ENCODE measurements at regions not wholly inside any gene's neighbourhood (a gene's known extent, or its start where the extent isn't known, plus 50 kb on each side); places are given as distances from the start of the nearest gene placed in this dataset.
"Not testable (repeated sequence)": the region's sequence is repeated elsewhere in the genome, so short reads cannot be mapped to it uniquely, and the experiment has no call there.

DNA sequence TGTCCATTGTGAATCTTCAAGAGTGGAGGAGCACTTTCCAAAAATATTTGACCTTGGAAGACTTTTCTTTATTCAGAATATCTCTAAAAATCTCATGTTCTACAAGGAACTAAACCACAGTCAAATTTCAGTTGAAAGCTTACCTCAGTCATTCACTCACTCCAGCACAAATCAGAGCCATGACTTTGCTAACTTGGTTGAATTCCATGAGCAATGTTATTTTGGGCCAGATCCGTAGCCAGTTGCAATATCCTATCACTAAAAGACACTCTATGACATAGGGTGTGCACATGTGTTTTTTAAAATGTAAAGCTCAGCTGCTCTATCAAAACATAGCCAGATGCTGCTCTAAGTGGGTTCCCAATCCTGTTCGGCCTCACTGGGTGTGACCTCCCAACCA is 156.1 kb upstream of the ANKRD55 start:
- Histone ChIP-seq H3K9ac (ENCODE audit: low read length) (no peak overlapping the region), H3K27me3 (ENCODE audit: control insufficient read depth, insufficient read depth, low read length) (no peaks in the 10 kb centered on the region), H3K4me3 (ENCODE audit: low read depth, low read length) (no peak overlapping the region), H3K9me3 (ENCODE audit: control insufficient read depth, insufficient read depth, low read depth, low read length) (peaks cover 11% of the 10 kb centered on the region; the same call in 1 of the 2 replicates), H3K27ac (ENCODE audit: low read depth, low read length) (no peak overlapping the region), H3K4me1 (ENCODE audit: control insufficient read depth, insufficient read depth, low read length) (no peaks in the 10 kb centered on the region), H3K36me3 (ENCODE audit: control insufficient read depth, insufficient read depth, low read length) (no peaks in the 10 kb centered on the region)

DNA sequence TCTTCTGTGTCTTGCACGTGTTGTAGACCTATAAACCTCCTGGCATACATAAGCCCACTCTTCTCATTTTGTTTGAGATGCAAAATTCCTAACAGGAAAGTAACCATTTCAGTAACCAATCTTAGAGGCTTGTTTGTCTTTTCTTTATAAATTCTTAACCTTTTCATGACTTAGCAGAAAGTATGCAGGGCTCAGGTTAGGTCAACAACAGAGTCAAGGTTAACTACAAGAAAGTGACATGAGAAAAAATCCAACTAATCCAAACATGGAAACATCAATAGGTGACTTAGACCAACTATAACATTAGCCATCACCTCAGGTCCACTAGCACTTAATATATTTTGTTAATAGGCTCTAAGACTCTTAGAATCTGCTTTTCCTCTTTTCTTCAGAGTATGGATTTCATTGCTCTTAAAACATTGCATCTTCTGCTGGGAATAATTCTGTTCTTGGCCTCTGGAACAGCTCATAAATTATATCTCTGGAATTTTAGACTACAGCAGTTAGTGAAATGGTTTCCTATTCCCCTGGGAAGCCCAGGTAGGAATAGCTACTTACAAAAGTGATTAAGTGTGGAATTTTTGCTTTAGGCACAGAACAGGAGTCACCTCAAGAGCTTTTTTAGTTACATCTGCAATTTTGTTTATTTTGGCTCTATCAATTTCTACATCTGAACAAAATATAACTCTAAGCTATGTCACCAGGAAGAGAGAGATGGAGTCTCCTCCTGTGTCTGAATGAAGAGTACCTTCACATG is 155.3 kb upstream of the ANKRD55 start:
- Histone ChIP-seq H3K9me3 (ENCODE audit: control insufficient read depth, insufficient read depth, low read depth, low read length) (0 out of 2 replicates have a peak, but pooled peaks cover 5% of the 10 kb centered on the region), H3K9ac (ENCODE audit: low read length) (no peak overlapping the region), H3K4me3 (ENCODE audit: low read depth, low read length) (no peak overlapping the region), H3K36me3 (ENCODE audit: control insufficient read depth, insufficient read depth, low read length) (no peaks in the 10 kb centered on the region), H3K27ac (ENCODE audit: low read depth, low read length) (no peak overlapping the region), H3K4me1 (ENCODE audit: control insufficient read depth, insufficient read depth, low read length) (no peaks in the 10 kb centered on the region), H3K27me3 (ENCODE audit: control insufficient read depth, insufficient read depth, low read length) (no peaks in the 10 kb centered on the region)

DNA sequence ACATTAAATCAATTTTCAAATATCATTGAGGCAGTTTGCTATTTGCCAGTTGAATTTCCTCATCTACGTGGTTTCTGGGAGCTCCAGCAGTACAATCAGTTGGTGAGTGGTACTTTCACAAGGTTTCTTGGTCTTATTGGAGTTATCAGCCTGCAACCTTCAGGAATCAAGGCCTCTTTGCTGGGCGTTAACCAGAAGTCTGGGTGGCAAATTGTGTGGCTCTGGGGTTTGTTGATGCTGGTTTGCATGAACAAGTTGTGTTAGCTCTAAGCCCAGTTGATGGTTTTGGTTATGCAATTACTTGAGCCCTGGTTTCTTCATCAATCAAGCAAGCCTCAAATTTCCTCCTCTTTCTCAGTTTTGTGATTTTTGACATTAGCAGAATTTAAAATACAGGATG is 152.9 kb upstream of the ANKRD55 start:
- Histone ChIP-seq H3K9ac (ENCODE audit: low read length) (no peak overlapping the region), H3K4me3 (ENCODE audit: low read depth, low read length) (no peak overlapping the region), H3K36me3 (ENCODE audit: control insufficient read depth, insufficient read depth, low read length) (no peaks in the 10 kb centered on the region), H3K4me1 (ENCODE audit: control insufficient read depth, insufficient read depth, low read length) (no peaks in the 10 kb centered on the region), H3K27ac (ENCODE audit: low read depth, low read length) (no peak overlapping the region), H3K27me3 (ENCODE audit: control insufficient read depth, insufficient read depth, low read length) (no peaks in the 10 kb centered on the region), H3K9me3 (ENCODE audit: control insufficient read depth, insufficient read depth, low read depth, low read length) (no peaks in the 10 kb centered on the region)

DNA sequence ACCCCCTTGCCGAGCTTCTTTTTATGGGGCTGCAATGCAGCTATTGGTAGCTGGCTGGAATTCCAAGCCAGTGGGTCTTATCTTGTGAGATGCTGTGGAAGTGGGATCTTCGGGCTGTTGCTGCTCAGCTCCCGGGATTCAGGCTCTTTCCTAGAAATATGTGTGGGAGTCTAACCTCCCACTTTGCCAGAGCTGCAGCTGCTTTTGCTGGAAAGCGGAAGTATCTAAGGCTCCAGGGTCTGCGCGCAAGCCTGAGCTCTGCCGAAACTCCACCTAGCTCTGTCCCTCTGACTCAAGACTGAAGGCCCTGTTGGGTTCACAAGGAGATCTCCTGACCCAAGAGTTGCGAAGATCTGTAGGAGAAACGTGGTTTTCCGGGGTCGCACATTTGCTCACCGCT is 151.1 kb upstream of the ANKRD55 start:
- Histone ChIP-seq H3K27me3 (ENCODE audit: control insufficient read depth, insufficient read depth, low read length) (no peaks in the 10 kb centered on the region), H3K4me3 (ENCODE audit: low read depth, low read length) (no peak overlapping the region), H3K36me3 (ENCODE audit: control insufficient read depth, insufficient read depth, low read length) (no peaks in the 10 kb centered on the region), H3K9me3 (ENCODE audit: control insufficient read depth, insufficient read depth, low read depth, low read length) (no peaks in the 10 kb centered on the region), H3K9ac (ENCODE audit: low read length) (no peak overlapping the region), H3K4me1 (ENCODE audit: control insufficient read depth, insufficient read depth, low read length) (no peaks in the 10 kb centered on the region), H3K27ac (ENCODE audit: low read depth, low read length) (no peak overlapping the region)

DNA sequence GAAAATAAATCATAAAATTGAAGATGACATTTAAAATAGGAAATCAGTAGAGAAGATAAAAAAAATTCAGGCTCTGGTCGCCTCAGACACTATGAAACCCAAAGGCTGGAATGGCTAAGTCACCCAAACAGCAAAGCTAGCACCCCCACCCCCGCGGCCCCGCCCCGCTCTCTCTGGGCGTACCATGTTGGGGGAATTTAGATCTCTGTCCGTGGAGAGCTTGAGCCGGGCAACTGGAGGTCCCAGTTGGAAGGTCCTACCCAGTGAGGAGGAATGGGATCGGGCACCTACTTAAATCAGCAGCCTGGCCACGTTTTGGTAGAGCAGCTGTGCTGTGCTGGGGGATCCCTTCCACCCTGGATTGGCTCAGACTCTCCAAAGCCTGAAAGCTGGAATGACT is 150.6 kb upstream of the ANKRD55 start:
- no peaks in the 10 kb centered on the region for H3K36me3 ChIP-seq (ENCODE audit: control insufficient read depth, insufficient read depth, low read length)
- no peaks in the 10 kb centered on the region for H3K4me1 ChIP-seq (ENCODE audit: control insufficient read depth, insufficient read depth, low read length)
- H3K9me3 ChIP-seq (ENCODE audit: control insufficient read depth, insufficient read depth, low read depth, low read length) = no peaks in the 10 kb centered on the region
- no peak overlapping the region for H3K27ac ChIP-seq (ENCODE audit: low read depth, low read length)
- H3K4me3 ChIP-seq (ENCODE audit: low read depth, low read length) = no peak overlapping the region
- no peaks in the 10 kb centered on the region for H3K27me3 ChIP-seq (ENCODE audit: control insufficient read depth, insufficient read depth, low read length)
- H3K9ac ChIP-seq (ENCODE audit: low read length) = no peak overlapping the region

DNA sequence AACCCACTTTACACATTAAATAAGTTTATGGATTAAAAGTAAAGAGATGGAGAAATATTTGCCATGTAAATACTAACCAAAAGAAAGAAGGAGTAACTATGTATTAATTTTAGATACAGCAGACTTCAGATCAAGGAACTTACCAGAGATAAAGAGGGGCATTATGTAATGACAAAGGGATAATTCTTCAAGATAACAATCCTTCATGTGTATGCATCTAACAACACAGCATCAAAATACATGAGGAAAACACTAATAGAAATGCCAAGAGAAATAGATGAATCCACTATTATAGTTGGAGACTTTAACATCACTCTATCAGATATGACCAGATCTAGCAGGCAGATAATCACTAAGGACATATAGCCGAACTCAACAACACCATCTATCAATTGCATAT is 149.8 kb upstream of the ANKRD55 start:
- H3K4me3 ChIP-seq (ENCODE audit: low read depth, low read length) = no peak overlapping the region
- H3K9ac ChIP-seq (ENCODE audit: low read length) = no peak overlapping the region
- no peaks in the 10 kb centered on the region for H3K36me3 ChIP-seq (ENCODE audit: control insufficient read depth, insufficient read depth, low read length)
- no peaks in the 10 kb centered on the region for H3K27me3 ChIP-seq (ENCODE audit: control insufficient read depth, insufficient read depth, low read length)
- no peaks in the 10 kb centered on the region for H3K4me1 ChIP-seq (ENCODE audit: control insufficient read depth, insufficient read depth, low read length)
- no peaks in the 10 kb centered on the region for H3K9me3 ChIP-seq (ENCODE audit: control insufficient read depth, insufficient read depth, low read depth, low read length)
- H3K27ac ChIP-seq (ENCODE audit: low read depth, low read length) = no peak overlapping the region

DNA sequence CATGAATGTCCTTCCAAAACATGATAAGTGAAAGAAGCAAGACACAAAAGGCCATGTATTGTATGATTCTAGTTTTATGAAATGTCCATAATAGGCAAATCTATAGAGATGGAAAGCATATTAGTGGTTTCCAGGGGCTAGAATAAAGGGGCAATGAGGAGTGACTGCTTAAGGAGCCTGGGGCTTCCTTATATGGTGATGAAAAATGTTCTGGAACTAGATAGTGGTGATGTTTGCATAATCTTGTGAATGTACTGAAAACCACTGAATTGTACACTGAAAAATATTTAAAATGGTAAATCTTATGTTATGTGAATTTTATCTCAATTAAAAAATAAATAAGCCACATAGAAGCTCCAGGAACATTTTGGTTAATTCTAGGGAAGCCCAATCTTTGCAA is 144.4 kb upstream of the ANKRD55 start:
- Histone ChIP-seq H3K27ac (ENCODE audit: low read depth, low read length) (no peak overlapping the region), H3K36me3 (ENCODE audit: control insufficient read depth, insufficient read depth, low read length) (no peaks in the 10 kb centered on the region), H3K9me3 (ENCODE audit: control insufficient read depth, insufficient read depth, low read depth, low read length) (peaks cover 14% of the 10 kb centered on the region; the same call in 1 of the 2 replicates), H3K4me3 (ENCODE audit: low read depth, low read length) (no peak overlapping the region), H3K27me3 (ENCODE audit: control insufficient read depth, insufficient read depth, low read length) (no peaks in the 10 kb centered on the region), H3K9ac (ENCODE audit: low read length) (no peak overlapping the region), H3K4me1 (ENCODE audit: control insufficient read depth, insufficient read depth, low read length) (no peaks in the 10 kb centered on the region)

DNA sequence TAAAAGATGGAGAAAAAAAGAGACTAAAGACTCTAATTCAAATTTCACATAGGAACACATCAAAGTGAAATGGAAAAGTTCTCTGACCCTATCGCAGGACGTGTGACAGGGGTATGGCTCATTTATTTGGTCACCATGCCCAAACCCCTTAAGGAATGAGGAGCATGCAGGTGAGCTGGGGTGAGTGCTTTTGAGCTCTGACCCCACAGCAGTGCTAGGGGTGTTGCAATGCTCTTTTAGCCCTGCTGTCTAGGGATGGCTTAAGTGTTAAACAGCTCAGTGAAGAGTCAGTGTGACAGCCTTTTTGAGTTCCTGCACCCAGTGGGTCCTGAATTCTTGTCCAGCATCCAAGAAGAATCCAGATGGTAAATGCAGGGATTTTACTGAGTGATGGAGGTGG is 143.0 kb upstream of the ANKRD55 start:
- Histone ChIP-seq H3K36me3 (ENCODE audit: control insufficient read depth, insufficient read depth, low read length) (no peaks in the 10 kb centered on the region), H3K9me3 (ENCODE audit: control insufficient read depth, insufficient read depth, low read depth, low read length) (peaks cover 20% of the 10 kb centered on the region), H3K9ac (ENCODE audit: low read length) (no peak overlapping the region), H3K27me3 (ENCODE audit: control insufficient read depth, insufficient read depth, low read length) (no peaks in the 10 kb centered on the region), H3K4me1 (ENCODE audit: control insufficient read depth, insufficient read depth, low read length) (no peaks in the 10 kb centered on the region), H3K27ac (ENCODE audit: low read depth, low read length) (no peak overlapping the region), H3K4me3 (ENCODE audit: low read depth, low read length) (no peak overlapping the region)

DNA sequence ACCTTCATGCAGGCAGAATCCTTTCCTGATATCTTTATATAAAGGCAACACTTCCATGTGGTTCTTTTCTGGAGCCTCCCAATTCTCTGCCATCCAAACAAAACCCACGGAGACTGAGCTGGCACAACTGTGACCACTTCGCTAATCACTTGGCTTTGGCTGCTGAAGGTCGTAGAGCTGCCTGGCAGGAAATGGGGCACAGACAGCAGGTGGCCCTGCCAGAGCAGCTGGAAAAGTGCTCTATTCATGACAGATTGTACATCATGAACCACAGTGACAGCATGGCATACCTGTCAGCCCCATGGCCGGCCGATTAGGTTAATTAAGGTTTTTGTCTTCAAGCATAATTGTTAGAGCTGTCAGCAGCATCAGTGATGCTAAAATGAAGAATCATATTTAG is 141.9 kb upstream of the ANKRD55 start:
- Histone ChIP-seq H3K27me3 (ENCODE audit: control insufficient read depth, insufficient read depth, low read length) (no peaks in the 10 kb centered on the region), H3K4me3 (ENCODE audit: low read depth, low read length) (no peak overlapping the region), H3K9ac (ENCODE audit: low read length) (no peak overlapping the region), H3K4me1 (ENCODE audit: control insufficient read depth, insufficient read depth, low read length) (no peaks in the 10 kb centered on the region), H3K27ac (ENCODE audit: low read depth, low read length) (no peak overlapping the region), H3K9me3 (ENCODE audit: control insufficient read depth, insufficient read depth, low read depth, low read length) (peaks cover 20% of the 10 kb centered on the region), H3K36me3 (ENCODE audit: control insufficient read depth, insufficient read depth, low read length) (no peaks in the 10 kb centered on the region)

DNA sequence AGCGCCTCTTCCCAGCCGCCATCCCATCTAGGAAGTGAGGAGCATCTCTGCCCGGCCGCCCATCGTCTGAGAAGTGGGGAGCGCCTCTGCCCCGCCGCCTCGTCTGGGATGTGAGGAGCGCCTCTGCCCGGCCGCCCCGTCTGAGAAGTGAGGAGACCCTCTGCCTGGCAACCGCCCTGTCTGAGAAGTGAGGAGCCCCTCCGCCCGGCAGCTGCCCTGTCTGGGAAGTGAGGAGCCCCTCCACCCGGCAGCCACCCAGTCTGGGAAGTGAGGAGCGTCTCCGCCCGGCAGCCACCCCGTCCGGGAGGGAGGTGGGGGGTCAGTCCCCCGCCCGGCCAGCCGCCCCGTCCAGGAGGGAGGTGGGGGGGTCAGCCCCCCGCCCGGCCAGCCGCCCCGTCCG is 139.4 kb upstream of the ANKRD55 start:
- not testable (repeated sequence) for H3K36me3 ChIP-seq (ENCODE audit: control insufficient read depth, insufficient read depth, low read length); H3K4me1 ChIP-seq (ENCODE audit: control insufficient read depth, insufficient read depth, low read length); H3K9ac ChIP-seq (ENCODE audit: low read length); H3K27me3 ChIP-seq (ENCODE audit: control insufficient read depth, insufficient read depth, low read length); H3K27ac ChIP-seq (ENCODE audit: low read depth, low read length); H3K4me3 ChIP-seq (ENCODE audit: low read depth, low read length)
- peaks cover 20% of the 10 kb centered on the region for H3K9me3 ChIP-seq (ENCODE audit: control insufficient read depth, insufficient read depth, low read depth, low read length)

DNA sequence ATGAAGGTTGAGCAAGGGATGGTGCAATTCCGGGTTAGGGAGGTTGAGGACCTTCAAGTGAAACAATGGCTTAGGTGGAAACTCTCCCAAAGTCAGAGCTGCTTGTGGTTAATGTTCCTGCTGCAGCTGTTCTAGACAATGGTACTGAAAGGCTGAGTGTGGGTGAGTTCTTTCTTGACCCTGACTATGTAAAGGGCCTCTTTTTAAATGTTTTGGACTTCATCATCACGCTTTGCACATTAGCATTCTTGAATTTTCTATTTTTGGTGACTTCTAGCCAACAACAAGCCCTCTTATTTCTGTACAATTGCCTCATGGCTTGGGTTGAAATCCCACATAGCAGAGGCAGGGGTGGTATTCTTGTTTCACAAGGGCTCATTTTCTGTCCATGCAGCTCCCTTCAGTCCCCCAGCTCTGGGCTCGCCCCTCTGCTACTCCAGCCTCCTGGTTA is 136.3 kb upstream of the ANKRD55 start:
- Histone ChIP-seq H3K9me3 (ENCODE audit: control insufficient read depth, insufficient read depth, low read depth, low read length) (peaks cover 13% of the 10 kb centered on the region), H3K4me3 (ENCODE audit: low read depth, low read length) (no peak overlapping the region), H3K27ac (ENCODE audit: low read depth, low read length) (no peak overlapping the region), H3K27me3 (ENCODE audit: control insufficient read depth, insufficient read depth, low read length) (no peaks in the 10 kb centered on the region), H3K4me1 (ENCODE audit: control insufficient read depth, insufficient read depth, low read length) (no peaks in the 10 kb centered on the region), H3K36me3 (ENCODE audit: control insufficient read depth, insufficient read depth, low read length) (no peaks in the 10 kb centered on the region), H3K9ac (ENCODE audit: low read length) (no peak overlapping the region)
